Vagina (tissue), 2 donors: ENCODE measurements at regions not wholly inside any gene's neighbourhood (a gene's known extent, or its start where the extent isn't known, plus 50 kb on each side); places are given as distances from the start of the nearest gene placed in this dataset.

Source experiments
- CTCF ChIP-seq, 3 experiments: fragments of 450-650 bp in 2 of 3; fragments of 200-600 bp in 1 of 3; sonication (generic) in 1 of 3; IDR thresholded peaks; one replicate each; pipeline ENCODE4 v1.5.1; 2017 to 2019; ENCODE audit warnings: antibody characterized with exemption in 3 of 3, mild to moderate bottlenecking in 2 of 3, moderate library complexity in 2 of 3
- POLR2AphosphoS5 ChIP-seq, 2 donors: sonication (generic); formaldehyde crosslinking; IDR thresholded peaks; one replicate each; pipeline ENCODE4 v1.9.0; 2017; ENCODE audit warnings: antibody characterized with exemption in 2 of 2, mild to moderate bottlenecking in 2 of 2, low read depth in 1 of 2; ENCODE audit not compliant: insufficient read depth in 1 of 2

GRCh38 chr1:184879876-184880557 lies 94.3 kb downstream of the NIBAN1 start:
- no peak for TF ChIP-seq POLR2AphosphoS5 (IDR thresholded peaks at IDR 0.05; ENCODE audit: insufficient read depth in 1 of 2, low read depth in 1 of 2)
- no peak for TF ChIP-seq CTCF (IDR thresholded peaks at IDR 0.05)
